HG03354 (cell line): ENCODE measurements at regions not wholly inside any gene's neighbourhood (a gene's known extent, or its start where the extent isn't known, plus 50 kb on each side); places are given as distances from the start of the nearest gene placed in this dataset.
"Not testable (repeated sequence)": the region's sequence is repeated elsewhere in the genome, so short reads cannot be mapped to it uniquely, and the experiment has no call there.

ENCODE experiments used
- ATAC-seq: cut with Tn5 transposase; IDR thresholded peaks from one replicate; pipeline ENCODE4 v1.9.1; 2021; ENCODE audit warnings: mild to moderate bottlenecking; ENCODE audit not compliant: unreplicated experiment, poor library complexity, severe bottlenecking

GRCh38 chr9:26152350-26152749 lies 474.1 kb upstream of the TUSC1 start:
- ATAC-seq, result no peak

GRCh38 chr9:26148128-26148527 lies 469.9 kb upstream of the TUSC1 start:
- no peak for ATAC-seq

- no peak for ATAC-seq
These were observed 467.7 kb upstream of the TUSC1 start for GRCh38 chr9:26145938-26146337.

GRCh38 chr9:26142631-26143030 lies 464.4 kb upstream of the TUSC1 start:
- ATAC-seq, result no peak

- ATAC-seq, result no peak
These were observed 464.0 kb upstream of the TUSC1 start for GRCh38 chr9:26142201-26142600.

- no peak for ATAC-seq
These were observed 455.3 kb upstream of the TUSC1 start for GRCh38 chr9:26133537-26133936.

- ATAC-seq, result no peak
These were observed 454.6 kb upstream of the TUSC1 start for GRCh38 chr9:26132746-26133312.

GRCh38 chr9:26131886-26132285 lies 453.6 kb upstream of the TUSC1 start:
- ATAC-seq, result no peak

GRCh38 chr9:26129217-26129616 lies 451.0 kb upstream of the TUSC1 start:
- no peak for ATAC-seq

GRCh38 chr9:26125693-26126092 lies 447.4 kb upstream of the TUSC1 start:
- no peak for ATAC-seq

GRCh38 chr9:26116085-26116484 lies 437.8 kb upstream of the TUSC1 start:
- ATAC-seq, result not testable (repeated sequence)

- ATAC-seq, result no peak
These were observed 434.5 kb upstream of the TUSC1 start for GRCh38 chr9:26112724-26113123.

GRCh38 chr9:26086396-26086795 lies 408.2 kb upstream of the TUSC1 start:
- ATAC-seq, result no peak

- ATAC-seq, result no peak
These were observed 403.6 kb upstream of the TUSC1 start for GRCh38 chr9:26081847-26082246.

- ATAC-seq, result no peak
These were observed 400.5 kb upstream of the TUSC1 start for GRCh38 chr9:26078706-26079105.

- ATAC-seq, result no peak
These were observed 399.6 kb upstream of the TUSC1 start for GRCh38 chr9:26077860-26078259.

GRCh38 chr9:26067608-26068007 lies 389.4 kb upstream of the TUSC1 start:
- no peak for ATAC-seq

GRCh38 chr9:26066237-26066636 lies 388.0 kb upstream of the TUSC1 start:
- no peak for ATAC-seq

- ATAC-seq, result no peak
These were observed 383.8 kb upstream of the TUSC1 start for GRCh38 chr9:26061948-26062575.

GRCh38 chr9:26058111-26058895 lies 380.1 kb upstream of the TUSC1 start:
- ATAC-seq, result no peak

GRCh38 chr9:26057050-26057449 lies 378.8 kb upstream of the TUSC1 start:
- no peak for ATAC-seq
